K562 (cell line): ENCODE measurements at regions not wholly inside any gene's neighbourhood (a gene's known extent, or its start where the extent isn't known, plus 50 kb on each side); places are given as distances from the start of the nearest gene placed in this dataset.
A peak's percentile ranks its signal among the peaks of the same experiment; 100 is the strongest.

ENCODE experiments used
- ATAC-seq: fragments of 200-7000 bp; cut with Tn5 transposase; 3 replicates; pipeline ENCODE4 v1.9.1; 2020; ENCODE audit warnings: moderate library complexity
- BruUV-seq: library from RNA; stranded (reverse); fragments of 400-500 nt; replicated peaks from 2 replicates; lab custom pipeline; 2021; lab: Mats Ljungman, UMichigan
- CTCF ChIA-PET: fragments of 300-600 bp; formaldehyde crosslinking; extraction: SDS; loops from one replicate; lab custom pipeline; 2021; ENCODE audit warnings: low intra/inter-chr PET ratio; lab: Yijun Ruan, JAX
- POLR2A ChIA-PET: fragments of 300-600, 350-650 bp; sonication (Branson Sonifier 250); formaldehyde crosslinking; extraction: SDS; loops from one replicate; lab custom pipeline; 2021; ENCODE audit warnings: antibody characterized with exemption, inconsistent platforms; lab: Yijun Ruan, JAX
- DNase-seq, 4 experiments: peaks; one replicate each; pipeline versions ENCODE4 v3.0.0 to v3.0.0-alpha.2; 2011 to 2018; ENCODE audit warnings: low spot score in 3 of 4, mixed read lengths in 3 of 4; ENCODE audit errors: extremely low read depth in 1 of 4
- FAIRE-seq: peaks from 2 replicates; lab custom pipeline; 2011; peaks lifted over from hg19 to GRCh38; lab: Jason Lieb, UNC
- H2AFZ ChIP-seq: 2 replicates; pipeline ENCODE4 v1.6.0; 2011; ENCODE audit warnings: low read depth, low read length, control low read depth, inconsistent platforms
- H3K27ac ChIP-seq: fragments of 200-600 bp; 3 replicates; pipeline ENCODE4 v1.8.0; 2011; ENCODE audit warnings: low read depth, mild to moderate bottlenecking, control low read depth, inconsistent platforms, low read length, moderate library complexity, mixed read lengths; ENCODE audit errors: extremely low read depth
- H3K27me3 ChIP-seq, 2 experiments: fragments of 300-600 bp in 1 of 2; 2 replicates in 1 of 2; 3 replicates in 1 of 2; pipeline versions ENCODE4 v1.6.0 to v1.8.0; 2011; ENCODE audit warnings: inconsistent platforms in 2 of 2, low read length in 2 of 2, mild to moderate bottlenecking in 1 of 2, mixed read lengths in 1 of 2, moderate library complexity in 1 of 2; ENCODE audit not compliant: control insufficient read depth in 2 of 2, insufficient read depth in 2 of 2
- H3K36me3 ChIP-seq: fragments of 300-600 bp; 3 replicates; pipeline ENCODE4 v1.8.0; 2011; ENCODE audit warnings: mild to moderate bottlenecking, low read length, inconsistent platforms; ENCODE audit not compliant: control insufficient read depth, insufficient read depth
- H3K4me1 ChIP-seq, 2 experiments: fragments of 200-600 bp in 1 of 2; replicated peaks in 1 of 2; 2 replicates in 1 of 2; 3 replicates in 1 of 2; pipeline versions ENCODE4 v1.5.1 to v1.8.0; 2011; ENCODE audit warnings: inconsistent platforms in 2 of 2, low read length in 2 of 2, mild to moderate bottlenecking in 1 of 2, mixed read lengths in 1 of 2, moderate library complexity in 1 of 2; ENCODE audit not compliant: control insufficient read depth in 2 of 2, insufficient read depth in 2 of 2
- H3K4me2 ChIP-seq: 2 replicates; pipeline ENCODE4 v1.6.1; 2011; ENCODE audit warnings: low read length, control low read depth, inconsistent platforms, mixed read lengths; ENCODE audit not compliant: insufficient read depth
- H3K4me3 ChIP-seq: fragments of 200-600 bp; sonication (generic), shearing (Covaris generic); 2 replicates; pipeline ENCODE4 v1.5.1; 2016; ENCODE audit warnings: control low read depth, inconsistent platforms
- H3K79me2 ChIP-seq: fragments of 200-600 bp; 3 replicates; pipeline ENCODE4 v1.8.0; 2011; ENCODE audit warnings: low read length, inconsistent platforms; ENCODE audit not compliant: control insufficient read depth, insufficient read depth
- H3K9ac ChIP-seq, 2 experiments: 2 replicates each; pipeline versions ENCODE4 v1.6.0 to v1.6.1; 2011; ENCODE audit warnings: low read depth in 2 of 2, low read length in 2 of 2, control low read depth in 1 of 2, inconsistent platforms in 1 of 2, mild to moderate bottlenecking in 1 of 2, mixed read lengths in 1 of 2; ENCODE audit not compliant: insufficient read depth in 1 of 2
- H3K9me1 ChIP-seq: one replicate; pipeline ENCODE4 v1.6.0; 2011; ENCODE audit warnings: inconsistent platforms, mild to moderate bottlenecking, low read length, moderate library complexity; ENCODE audit not compliant: control insufficient read depth, insufficient read depth
- H3K9me3 ChIP-seq: replicated peaks from 2 replicates; pipeline ENCODE4 v1.5.1; 2011; ENCODE audit warnings: low read depth, low read length, inconsistent platforms; ENCODE audit not compliant: control insufficient read depth, insufficient read depth
- H4K20me1 ChIP-seq: replicated peaks from 2 replicates; pipeline ENCODE4 v1.6.1; 2011; ENCODE audit warnings: low read length, inconsistent platforms, mixed read lengths; ENCODE audit not compliant: control insufficient read depth, insufficient read depth
- ATF1 ChIP-seq, 2 experiments: fragments of 450-650 bp in 1 of 2; IDR thresholded peaks; 2 replicates each; pipeline ENCODE4 v1.6.1; 2016; ENCODE audit warnings: missing compliant biosample characterization in 1 of 2, missing genetic modification characterization in 1 of 2
- ATF7 ChIP-seq: fragments of 450-650 bp; IDR thresholded peaks from 2 replicates; pipeline ENCODE4 v1.7.1; 2014; ENCODE audit warnings: mild to moderate bottlenecking, moderate library complexity
- BCOR ChIP-seq: fragments of 450-650 bp; IDR thresholded peaks from 2 replicates; pipeline ENCODE4 v1.6.1; 2016
- BRF1 ChIP-seq: IDR thresholded peaks from 3 replicates; pipeline ENCODE4 v1.6.1; 2011; ENCODE audit warnings: borderline replicate concordance, mild to moderate bottlenecking; ENCODE audit not compliant: insufficient read length; ENCODE audit errors: extremely low read depth
- JUNB ChIP-seq: fragments of 450-650 bp; formaldehyde crosslinking; conservative IDR thresholded peaks from 2 replicates; pipeline ENCODE4 v1.4.0; 2020; ENCODE audit warnings: mild to moderate bottlenecking
- JUND ChIP-seq, 2 experiments: IDR thresholded peaks; 2 replicates in 1 of 2; 3 replicates in 1 of 2; pipeline ENCODE4 v1.6.1; 2011; ENCODE audit warnings: borderline replicate concordance in 2 of 2, low read depth in 2 of 2, low read length in 2 of 2, improper control_type of control experiment in 1 of 2, missing biosample characterization in 1 of 2, missing genetic modification characterization in 1 of 2, missing genetic modification reagents in 1 of 2
- KDM1A ChIP-seq, 2 experiments: fragments of 450-650 bp; IDR thresholded peaks; 2 replicates each; pipeline ENCODE4 v1.6.1; 2016; ENCODE audit warnings: mild to moderate bottlenecking in 2 of 2
- MTF1 ChIP-seq: fragments of 250-450 bp; sonication (Bioruptor Pico); IDR thresholded peaks from 2 replicates; pipeline ENCODE4 v1.9.0; 2021; ENCODE audit warnings: moderate library complexity, mild to moderate bottlenecking, inconsistent platforms, borderline replicate concordance
- NR2F6 ChIP-seq: fragments of 450-650 bp; formaldehyde crosslinking; IDR thresholded peaks from 2 replicates; pipeline ENCODE4 v1.4.0; 2020; ENCODE audit warnings: mild to moderate bottlenecking
- POU5F1 ChIP-seq: fragments of 150-350 bp; IDR thresholded peaks from 2 replicates; pipeline ENCODE4 v1.6.1; 2014; ENCODE audit warnings: borderline replicate concordance, low read length, low read depth, mild to moderate bottlenecking; ENCODE audit not compliant: partially characterized antibody
- RB1 ChIP-seq: fragments of 450-650 bp; IDR thresholded peaks from 2 replicates; pipeline ENCODE4 v1.6.1; 2017; ENCODE audit warnings: low read depth, mild to moderate bottlenecking
- RBM15 ChIP-seq: fragments of 200-400 bp; formaldehyde crosslinking; IDR thresholded peaks from 2 replicates; pipeline ENCODE4 v1.6.1; 2018; ENCODE audit warnings: mild to moderate bottlenecking, low read length, moderate library complexity; ENCODE audit not compliant: insufficient read depth
- SAFB ChIP-seq: fragments of 200-400 bp; formaldehyde crosslinking; IDR thresholded peaks from 2 replicates; pipeline ENCODE4 v1.6.1; 2017; ENCODE audit warnings: low read depth, low read length, borderline replicate concordance
- SMAD2 ChIP-seq: fragments of 150-350 bp; IDR thresholded peaks from 2 replicates; pipeline ENCODE4 v1.6.1; 2014; ENCODE audit warnings: low read depth, mild to moderate bottlenecking, low read length
- SUPT5H ChIP-seq: fragments of 450-650 bp; IDR thresholded peaks from 2 replicates; pipeline ENCODE4 v1.6.1; 2016
- ZBTB17 ChIP-seq: fragments of 450-650 bp; formaldehyde crosslinking; IDR thresholded peaks from 2 replicates; pipeline ENCODE4 v1.4.0; 2020; ENCODE audit warnings: mild to moderate bottlenecking
- ZNF140 ChIP-seq: fragments of 250-450 bp; sonication (Bioruptor Pico); IDR thresholded peaks from 2 replicates; pipeline ENCODE4 v1.8.0; 2021; ENCODE audit warnings: moderate library complexity, mild to moderate bottlenecking, inconsistent platforms
- ZNF239 ChIP-seq: fragments of 250-450 bp; sonication (Bioruptor Pico); IDR thresholded peaks from 2 replicates; pipeline ENCODE4 v1.4.0; 2020; ENCODE audit warnings: mild to moderate bottlenecking
- ZNF24 ChIP-seq: fragments of 450-650 bp; IDR thresholded peaks from 2 replicates; pipeline ENCODE4 v1.6.1; 2016
- ZNF507 ChIP-seq: conservative IDR thresholded peaks from 2 replicates; pipeline ENCODE4 v1.6.1; 2017; ENCODE audit warnings: missing genetic modification characterization, missing compliant biosample characterization
- ZNF586 ChIP-seq: fragments of 450-650 bp; formaldehyde crosslinking; conservative IDR thresholded peaks from 2 replicates; pipeline ENCODE4 v1.4.0; 2020; ENCODE audit warnings: mild to moderate bottlenecking, moderate library complexity
- ZNF79 ChIP-seq: fragments of 250-450 bp; sonication (Bioruptor Pico); IDR thresholded peaks from 2 replicates; pipeline ENCODE4 v1.4.0; 2020; ENCODE audit warnings: low read depth, mild to moderate bottlenecking, moderate library complexity
- ZSCAN32 ChIP-seq: fragments of 450-650 bp; formaldehyde crosslinking; IDR thresholded peaks from 2 replicates; pipeline ENCODE4 v1.4.0; 2020; ENCODE audit warnings: mild to moderate bottlenecking, moderate library complexity
- WGBS: fragments of 100-300 bp; shearing (Covaris generic); methylation state at CpG from one replicate; pipeline ENCODE4 v1.1.6; 2016; ENCODE audit warnings: low coverage, mixed read lengths; ENCODE audit not compliant: insufficient coverage; ENCODE audit errors: missing lambda C conversion rate; 5-methylcytosine and 5-hydroxymethylcytosine counted together
- in situ Hi-C: fragments of 300-500 bp; cut with MboI; formaldehyde crosslinking; loops from 4 replicates; pipeline ENCODE4 v1.15.0; 2018; ENCODE audit warnings: inconsistent platforms, mixed read lengths
- intact Hi-C: fragments of 100-400 bp; cut with micrococcal nuclease; formaldehyde crosslinking; loops from 2 replicates; pipeline ENCODE4 v1.14.2; 2022
- TF ChIP-seq, protein P1 (sequence below): fragments of 200-400 bp; formaldehyde crosslinking; IDR thresholded peaks from 2 replicates; pipeline ENCODE4 v1.6.1; 2017; ENCODE audit warnings: mild to moderate bottlenecking, low read depth, low read length, moderate library complexity

DNA sequence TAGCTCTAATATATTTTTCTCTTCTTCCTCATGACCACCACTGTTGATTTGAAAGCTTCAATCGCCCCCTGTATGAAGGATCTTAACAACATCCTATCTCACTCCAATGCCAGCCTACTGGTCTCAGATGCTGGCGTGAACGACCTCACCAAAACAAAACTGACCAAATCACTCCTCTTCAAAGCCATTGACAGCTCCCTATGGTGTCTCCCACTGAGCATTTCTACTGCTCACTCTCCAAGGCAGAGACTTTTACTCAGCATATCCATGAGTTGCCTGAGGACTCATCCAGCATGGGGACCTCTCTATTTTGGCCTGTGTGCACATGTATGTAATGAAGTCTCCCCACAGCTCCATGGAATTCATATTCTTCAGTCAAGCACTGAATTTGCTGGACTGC is 520.4 kb downstream of the TFAP2B start (continued):
- no peak for TF ChIP-seq NR2F6
- TF ChIP-seq, protein P1, sequence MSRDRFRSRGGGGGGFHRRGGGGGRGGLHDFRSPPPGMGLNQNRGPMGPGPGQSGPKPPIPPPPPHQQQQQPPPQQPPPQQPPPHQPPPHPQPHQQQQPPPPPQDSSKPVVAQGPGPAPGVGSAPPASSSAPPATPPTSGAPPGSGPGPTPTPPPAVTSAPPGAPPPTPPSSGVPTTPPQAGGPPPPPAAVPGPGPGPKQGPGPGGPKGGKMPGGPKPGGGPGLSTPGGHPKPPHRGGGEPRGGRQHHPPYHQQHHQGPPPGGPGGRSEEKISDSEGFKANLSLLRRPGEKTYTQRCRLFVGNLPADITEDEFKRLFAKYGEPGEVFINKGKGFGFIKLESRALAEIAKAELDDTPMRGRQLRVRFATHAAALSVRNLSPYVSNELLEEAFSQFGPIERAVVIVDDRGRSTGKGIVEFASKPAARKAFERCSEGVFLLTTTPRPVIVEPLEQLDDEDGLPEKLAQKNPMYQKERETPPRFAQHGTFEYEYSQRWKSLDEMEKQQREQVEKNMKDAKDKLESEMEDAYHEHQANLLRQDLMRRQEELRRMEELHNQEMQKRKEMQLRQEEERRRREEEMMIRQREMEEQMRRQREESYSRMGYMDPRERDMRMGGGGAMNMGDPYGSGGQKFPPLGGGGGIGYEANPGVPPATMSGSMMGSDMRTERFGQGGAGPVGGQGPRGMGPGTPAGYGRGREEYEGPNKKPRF = no peak
- TF ChIP-seq BRF1 = no peak
- no peak for TF ChIP-seq RB1
- TF ChIP-seq SUPT5H = no peak
- no peak for TF ChIP-seq ZNF507
- no peak for TF ChIP-seq ZSCAN32 (CRISPR knock-in tag)
- no peak for TF ChIP-seq SAFB

DNA sequence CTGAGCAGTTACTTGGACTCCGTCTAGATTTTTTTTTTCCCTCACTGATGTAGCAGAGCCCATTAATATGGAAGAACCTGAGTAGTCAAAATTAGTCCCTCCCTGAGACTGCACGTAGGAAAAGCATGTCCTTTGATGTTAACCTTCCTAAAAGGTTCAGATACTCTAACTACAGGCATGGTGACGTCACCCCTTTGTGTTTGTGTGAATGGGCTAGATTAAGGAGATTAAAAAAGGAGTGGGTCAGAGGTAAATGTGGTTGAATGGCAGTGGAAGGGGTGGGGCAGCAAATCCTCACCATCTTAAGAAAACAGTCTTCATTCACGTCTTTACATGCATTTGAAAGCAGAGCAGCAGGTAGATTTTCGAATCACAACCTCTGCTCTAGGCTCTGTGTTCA is 521.1 kb downstream of the TFAP2B start:
- no peak overlapping the region for H2AFZ ChIP-seq
- H3K4me2 ChIP-seq = no peak overlapping the region
- no peaks in the 10 kb centered on the region for H3K79me2 ChIP-seq
- ChIA-PET CTCF (no interaction called here), POLR2A (no interaction called here)
- in situ Hi-C loops (no loop called here), intact Hi-C loops (no loop called here)
- FAIRE-seq = no peak
- no peaks in the 10 kb centered on the region for H3K27me3 ChIP-seq
- no peaks in the 10 kb centered on the region for H3K9me1 ChIP-seq
- BruUV-seq = no TSS peak
- no peak for DNase-seq
- H3K27ac ChIP-seq = no peak overlapping the region
- H3K9me3 ChIP-seq = no peaks in the 10 kb centered on the region
- no peak for ATAC-seq
- H3K36me3 ChIP-seq = no peaks in the 10 kb centered on the region
- H3K4me1 ChIP-seq = no peaks in the 10 kb centered on the region
- H4K20me1 ChIP-seq = no peaks in the 10 kb centered on the region
- no peak overlapping the region for H3K9ac ChIP-seq
- 2% methylated on average over 5 of the region's 5 CpGs for WGBS
- no peak overlapping the region for H3K4me3 ChIP-seq
- no peak for TF ChIP-seq ZNF586 (CRISPR knock-in tag)
- no peak for TF ChIP-seq ZNF239 (CRISPR knock-in tag)
- no peak for TF ChIP-seq BCOR
- no peak for TF ChIP-seq ZNF140 (CRISPR knock-in tag)
- TF ChIP-seq ZNF24 = no peak
- no peak for TF ChIP-seq POU5F1
- no peak for TF ChIP-seq RBM15
- no peak for TF ChIP-seq ZBTB17
- no peak for TF ChIP-seq JUNB (CRISPR knock-in tag)
- TF ChIP-seq MTF1 (CRISPR knock-in tag) = no peak
- no peak for TF ChIP-seq ZNF79 (CRISPR knock-in tag)
- TF ChIP-seq JUND (IDR thresholded peaks at IDR 0.05; ENCODE audit: borderline replicate concordance, low read depth, low read length) = 0 out of 2 replicates have a peak, but pooled peaks have one; percentile 14
- TF ChIP-seq JUND (tag; IDR thresholded peaks at IDR 0.05; ENCODE audit: borderline replicate concordance, low read depth, low read length) = peak; percentile 78; the same call in 2 of the 3 replicates
- no peak for TF ChIP-seq KDM1A (IDR thresholded peaks at IDR 0.05)
- no peak for TF ChIP-seq ATF1 (CRISPR knock-in tag; IDR thresholded peaks at IDR 0.05)
- peak; percentile 39; the same call in 1 of the 2 replicates for TF ChIP-seq ATF1 (tag; IDR thresholded peaks at IDR 0.05)
- TF ChIP-seq SMAD2 = no peak
- TF ChIP-seq ATF7 = peak; percentile 73
